ENCODE measurements at regions not wholly inside any gene's neighbourhood (a gene's known extent, or its start where the extent isn't known, plus 50 kb on each side); places are given as distances from the start of the nearest gene placed in this dataset.
"Not testable (repeated sequence)": the region's sequence is repeated elsewhere in the genome, so short reads cannot be mapped to it uniquely, and the experiment has no call there.

DNA sequence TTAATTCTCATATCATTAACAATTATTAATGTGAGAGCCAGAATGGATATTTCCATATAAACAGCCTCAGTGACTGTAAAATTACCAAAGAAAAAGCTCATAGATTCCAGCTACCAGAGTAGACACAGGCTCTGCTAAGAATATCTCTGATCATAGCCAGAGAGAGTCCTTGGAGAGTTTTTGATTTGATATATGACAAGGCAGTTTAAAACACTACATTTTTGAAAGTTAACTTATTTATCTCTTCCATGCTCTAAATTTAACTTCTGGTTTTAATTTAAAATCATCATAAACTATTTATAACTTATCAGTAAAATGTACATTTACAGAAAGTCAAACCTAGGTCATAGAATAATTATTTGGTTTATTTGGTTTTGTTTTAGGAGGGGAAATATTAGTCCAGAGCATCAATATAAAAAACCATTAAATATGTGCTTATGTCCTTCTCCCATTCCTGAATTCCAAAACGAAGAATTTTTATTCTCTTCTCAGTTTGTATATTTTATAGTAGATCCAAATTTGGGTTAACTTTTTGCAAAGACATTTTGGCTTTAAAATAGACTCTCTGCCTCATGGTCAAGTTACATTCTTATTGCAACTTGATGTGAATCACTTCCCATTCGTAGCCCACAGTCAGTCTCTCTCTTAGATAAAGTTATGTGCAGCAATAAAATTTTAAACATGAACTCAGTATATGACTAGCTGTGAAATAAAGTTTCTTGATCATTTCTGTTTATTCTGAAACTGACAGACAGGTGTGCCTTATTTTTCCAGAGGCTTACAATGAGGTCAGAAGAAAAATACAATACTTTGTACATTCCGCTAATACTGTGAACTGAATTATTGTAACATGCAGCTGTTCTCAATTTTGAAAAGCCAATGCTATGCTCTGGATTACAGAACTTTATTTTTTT is 267.1 kb downstream of the PAPSS1 start:
- no peak for DNase-seq (ENCODE audit: low spot score)
- TF ChIP-seq, protein P1, sequence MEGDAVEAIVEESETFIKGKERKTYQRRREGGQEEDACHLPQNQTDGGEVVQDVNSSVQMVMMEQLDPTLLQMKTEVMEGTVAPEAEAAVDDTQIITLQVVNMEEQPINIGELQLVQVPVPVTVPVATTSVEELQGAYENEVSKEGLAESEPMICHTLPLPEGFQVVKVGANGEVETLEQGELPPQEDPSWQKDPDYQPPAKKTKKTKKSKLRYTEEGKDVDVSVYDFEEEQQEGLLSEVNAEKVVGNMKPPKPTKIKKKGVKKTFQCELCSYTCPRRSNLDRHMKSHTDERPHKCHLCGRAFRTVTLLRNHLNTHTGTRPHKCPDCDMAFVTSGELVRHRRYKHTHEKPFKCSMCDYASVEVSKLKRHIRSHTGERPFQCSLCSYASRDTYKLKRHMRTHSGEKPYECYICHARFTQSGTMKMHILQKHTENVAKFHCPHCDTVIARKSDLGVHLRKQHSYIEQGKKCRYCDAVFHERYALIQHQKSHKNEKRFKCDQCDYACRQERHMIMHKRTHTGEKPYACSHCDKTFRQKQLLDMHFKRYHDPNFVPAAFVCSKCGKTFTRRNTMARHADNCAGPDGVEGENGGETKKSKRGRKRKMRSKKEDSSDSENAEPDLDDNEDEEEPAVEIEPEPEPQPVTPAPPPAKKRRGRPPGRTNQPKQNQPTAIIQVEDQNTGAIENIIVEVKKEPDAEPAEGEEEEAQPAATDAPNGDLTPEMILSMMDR (IDR thresholded peaks at IDR 0.05), result no peak
- ATAC-seq (ENCODE audit: low FRiP score), result no peak

DNA sequence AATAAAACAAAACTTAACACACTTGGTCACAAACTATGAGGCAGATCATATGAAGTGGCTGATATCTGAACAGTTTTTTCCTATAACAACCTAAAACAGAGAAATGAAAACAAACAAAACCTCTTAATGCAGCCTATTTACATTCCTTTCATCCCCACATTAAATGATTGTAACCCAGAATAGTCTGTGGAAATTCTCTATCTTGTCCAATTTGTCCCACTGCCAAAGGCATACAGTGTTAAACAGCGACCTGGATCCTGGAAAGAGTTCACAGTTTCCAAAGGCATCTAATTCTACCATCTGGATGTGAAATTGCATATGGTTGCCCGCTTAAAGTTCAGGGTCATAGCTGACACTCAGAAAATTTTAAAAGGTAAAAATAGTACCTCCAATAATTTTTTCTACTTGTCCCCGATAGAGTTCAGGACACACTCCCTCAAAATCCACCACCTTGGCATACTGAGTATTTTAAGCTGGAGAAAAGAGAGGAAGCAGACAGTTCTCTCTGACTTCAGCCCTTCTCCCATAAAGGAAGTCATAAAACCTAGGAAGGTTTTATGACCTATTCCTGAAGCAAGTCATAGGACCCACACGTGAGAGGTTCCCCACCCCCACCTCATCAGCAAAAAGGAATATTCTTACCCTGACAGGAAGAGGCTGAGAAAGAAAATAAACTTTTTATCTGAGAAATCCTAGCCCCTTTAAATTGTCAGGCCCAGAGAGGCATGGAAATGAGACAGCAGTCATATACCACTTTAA is 270.2 kb downstream of the PAPSS1 start:
- TF ChIP-seq, protein P1 (IDR thresholded peaks at IDR 0.05), result no peak
- DNase-seq (ENCODE audit: low spot score) (no peak), ATAC-seq (ENCODE audit: low FRiP score) (no peak)

DNA sequence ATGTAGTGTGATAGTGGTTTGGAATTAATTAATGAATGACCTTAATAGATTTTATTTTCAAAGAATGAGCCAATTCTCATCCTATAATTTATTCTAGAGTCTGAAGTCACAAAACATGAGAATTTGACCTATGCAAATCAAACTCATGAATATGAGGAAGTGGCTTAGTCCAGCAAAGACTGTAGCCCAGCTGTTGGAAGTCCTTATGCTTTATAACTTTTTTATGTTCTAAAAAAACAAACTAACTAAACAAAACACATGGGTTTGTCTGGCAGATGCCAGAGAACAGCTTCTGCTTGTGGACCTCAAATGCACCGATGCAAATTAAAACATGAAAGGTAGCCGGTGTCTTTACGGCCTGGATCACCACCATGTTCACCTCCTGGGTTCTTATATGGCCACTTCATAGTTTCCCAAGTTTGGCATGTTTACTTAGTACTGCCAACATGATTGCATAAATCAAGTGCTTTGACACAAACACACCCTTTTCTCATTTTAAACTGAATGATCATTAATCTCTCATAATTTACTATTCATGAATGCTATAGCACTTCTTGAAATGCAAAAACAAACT is 277.4 kb downstream of the PAPSS1 start:
- TF ChIP-seq, protein P1 (IDR thresholded peaks at IDR 0.05), result no peak
- no peak for ATAC-seq (ENCODE audit: low FRiP score)

DNA sequence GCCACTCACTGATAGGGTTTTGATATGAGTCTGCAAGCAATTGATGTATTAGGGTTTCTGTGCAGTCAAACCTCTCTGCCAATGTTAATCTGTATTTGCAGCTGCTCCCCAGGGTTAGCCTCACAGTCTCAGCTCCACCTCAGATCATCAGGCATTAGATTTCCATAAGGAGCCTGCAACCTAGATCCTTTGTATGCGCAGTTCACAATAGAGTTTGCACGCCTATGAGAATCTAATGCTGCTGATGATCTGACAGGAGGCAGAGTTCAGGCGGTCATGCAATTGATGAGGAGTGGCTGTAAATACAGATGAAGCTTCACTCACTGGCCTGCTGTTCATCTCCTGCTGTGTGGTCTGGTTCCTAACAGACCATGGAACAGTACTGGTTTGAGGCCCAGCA is 280.6 kb downstream of the PAPSS1 start:
- DNase-seq (ENCODE audit: low spot score) (no peak), ATAC-seq (ENCODE audit: low FRiP score) (no peak)
- TF ChIP-seq, protein P1 (IDR thresholded peaks at IDR 0.05), result no peak

More for the DNA sequence above, 277.4 kb downstream of the PAPSS1 start:
- DNase-seq (ENCODE audit: low spot score), result no peak

DNA sequence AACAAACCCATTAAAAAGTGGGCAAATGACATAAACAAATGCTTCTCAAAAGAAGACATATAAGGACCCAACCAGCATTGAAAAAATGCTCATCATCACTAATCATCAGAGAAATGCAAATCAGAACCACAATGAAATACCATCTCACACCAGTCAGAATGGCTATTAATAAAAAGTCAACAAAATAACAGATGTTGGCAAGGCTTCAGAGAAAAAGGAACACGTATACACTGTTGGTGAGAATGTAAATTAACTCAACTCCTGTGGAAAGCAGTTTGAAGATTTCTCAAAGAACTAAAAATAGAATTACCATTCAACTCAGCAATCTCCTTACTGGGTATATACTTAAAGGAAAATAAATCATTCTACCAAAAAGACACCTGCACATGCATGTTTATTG is 283.6 kb downstream of the PAPSS1 start:
- not testable (repeated sequence) for DNase-seq (ENCODE audit: low spot score); ATAC-seq (ENCODE audit: low FRiP score)

DNA sequence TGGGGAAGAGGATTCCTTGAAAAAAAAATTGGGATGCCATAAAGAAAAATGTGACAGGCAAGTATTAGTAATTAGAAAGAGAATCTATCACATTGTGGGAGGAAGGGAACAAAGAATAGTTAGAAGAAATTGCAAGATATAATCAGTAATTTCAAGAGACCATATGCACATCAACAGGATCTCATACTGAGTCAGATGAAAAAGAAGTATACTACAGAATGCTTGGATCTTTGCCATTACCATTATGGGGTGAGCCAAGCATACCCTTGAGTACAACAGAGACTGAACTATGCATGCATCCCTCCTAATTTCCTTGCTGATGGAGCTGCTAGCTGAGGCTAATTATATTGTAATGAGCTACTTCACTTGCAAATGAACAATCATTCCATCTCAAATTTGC is 287.6 kb downstream of the PAPSS1 start:
- ATAC-seq (ENCODE audit: low FRiP score) (no peak), DNase-seq (ENCODE audit: low spot score) (no peak)
- TF ChIP-seq, protein P1 (IDR thresholded peaks at IDR 0.05), result no peak

DNA sequence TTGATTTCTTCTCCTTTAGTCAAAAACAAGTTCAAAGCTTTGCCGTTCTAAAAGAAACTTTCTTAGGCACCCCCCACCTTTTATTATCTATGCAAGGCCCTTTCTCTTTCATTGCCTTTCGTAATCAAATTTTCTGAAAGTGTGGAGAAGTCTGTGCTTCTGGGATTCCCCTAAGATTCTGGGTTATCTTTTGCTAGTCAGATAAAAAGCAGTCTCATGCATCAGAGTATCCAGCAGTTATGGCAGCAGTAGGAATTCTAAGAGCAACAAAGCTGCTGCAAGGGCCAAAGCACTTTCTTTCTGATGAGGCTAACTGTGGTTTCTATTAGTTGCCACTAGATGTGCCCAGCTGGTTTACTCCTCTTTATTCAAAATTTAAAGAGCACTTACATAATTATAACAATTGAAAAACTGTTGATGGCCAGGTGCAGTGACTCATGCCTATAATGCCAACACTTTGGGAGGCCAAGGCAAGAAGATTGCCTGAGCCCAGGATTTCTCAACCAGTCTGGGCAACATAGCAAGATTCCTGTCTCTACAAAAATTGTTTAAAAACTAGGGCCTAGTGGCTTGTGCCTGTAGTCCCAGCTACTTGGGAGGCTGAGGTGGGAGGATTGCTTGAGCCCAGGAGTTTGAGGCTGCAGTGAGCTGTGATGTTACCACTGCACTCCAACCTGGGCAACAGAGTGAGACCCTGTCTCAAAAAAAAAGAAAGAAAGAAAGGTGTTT is 296.2 kb downstream of the PAPSS1 start:
- ATAC-seq (ENCODE audit: low FRiP score) (peak; percentile 78), DNase-seq (ENCODE audit: low spot score) (no peak)
- TF ChIP-seq, protein P1 (IDR thresholded peaks at IDR 0.05), result no peak

DNA sequence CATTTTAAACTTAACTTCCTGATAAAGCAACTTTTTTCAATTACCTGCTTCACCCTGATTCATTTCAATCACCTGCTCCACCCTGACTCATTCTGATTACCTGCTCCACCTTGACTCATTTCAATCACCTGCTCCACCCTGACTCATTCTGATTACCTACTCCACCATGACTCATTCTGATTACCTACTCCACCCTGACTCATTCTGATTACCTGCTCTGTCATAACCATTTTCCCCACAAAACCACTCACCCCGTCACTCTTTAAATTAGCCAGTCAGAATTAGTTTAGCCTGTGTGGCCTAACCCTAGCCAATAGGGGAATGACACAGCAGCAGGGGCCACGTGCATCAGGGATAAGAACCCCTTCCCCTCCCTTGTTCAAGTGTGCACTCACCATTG is 300.5 kb downstream of the PAPSS1 start:
- not testable (repeated sequence) for ATAC-seq (ENCODE audit: low FRiP score); DNase-seq (ENCODE audit: low spot score)
